ENCODE measurements at regions not wholly inside any gene's neighbourhood (a gene's known extent, or its start where the extent isn't known, plus 50 kb on each side); places are given as distances from the start of the nearest gene placed in this dataset.
"Not testable (repeated sequence)": the region's sequence is repeated elsewhere in the genome, so short reads cannot be mapped to it uniquely, and the experiment has no call there.

- Mint-ChIP-seq H3K36me3 (no peaks in the 10 kb centered on the region), H3K4me3 (no peak overlapping the region), H3K4me1 (no peaks in the 10 kb centered on the region), H3K27me3 (ENCODE audit: low read depth in 2 of 2) (peaks cover 5 to 8% of the 10 kb centered on the region in 2 donors), H3K27ac (no peak overlapping the region), H3K9me3 (peaks cover 2% of the 10 kb centered on the region in 2 donors)
- intact Hi-C loops (cut with micrococcal nuclease): no loop called here
- no CpG with 5 or more reads among the region's 3 CpGs for WGBS (ENCODE audit: insufficient coverage)
- Histone ChIP-seq H3K36me3 (ENCODE audit: control insufficient read depth, insufficient read depth, low read length) (no peaks in the 10 kb centered on the region), H3K4me1 (ENCODE audit: control insufficient read depth, insufficient read depth, low read length) (no peaks in the 10 kb centered on the region), H3K27ac (ENCODE audit: low read length) (no peak overlapping the region), H3K27me3 (ENCODE audit: control insufficient read depth, insufficient read depth, low read length) (no peaks in the 10 kb centered on the region), H3K4me3 (ENCODE audit: low read length) (no peak overlapping the region), H3K9me3 (ENCODE audit: control insufficient read depth, insufficient read depth, low read length) (no peaks in the 10 kb centered on the region)
- TF ChIP-seq CTCF (IDR thresholded peaks at IDR 0.05): no peak
- ATAC-seq (no peak), DNase-seq (no peak)
Observed at GRCh38 chr17:27105636-27106035, 188.3 kb upstream of the WSB1 start.

- no peak overlapping the region for H3K27ac Mint-ChIP-seq
- H3K27me3 ChIP-seq (ENCODE audit: control insufficient read depth, insufficient read depth, low read length): no peaks in the 10 kb centered on the region
- TF ChIP-seq CTCF (IDR thresholded peaks at IDR 0.05): no peak
- WGBS (ENCODE audit: insufficient coverage): 68% methylated on average over 2 of the region's 2 CpGs
- H3K27me3 Mint-ChIP-seq (ENCODE audit: low read depth in 2 of 2): peaks cover 6 to 10% of the 10 kb centered on the region in 2 donors
- ATAC-seq (no peak), DNase-seq (no peak)
- no peaks in the 10 kb centered on the region for H3K4me1 Mint-ChIP-seq
- no peak overlapping the region for H3K4me3 ChIP-seq (ENCODE audit: low read length)
- H3K4me3 Mint-ChIP-seq: no peak overlapping the region
- no peaks in the 10 kb centered on the region for H3K9me3 ChIP-seq (ENCODE audit: control insufficient read depth, insufficient read depth, low read length)
- H3K4me1 ChIP-seq (ENCODE audit: control insufficient read depth, insufficient read depth, low read length): no peaks in the 10 kb centered on the region
- intact Hi-C loops (cut with micrococcal nuclease): no loop called here
- H3K36me3 ChIP-seq (ENCODE audit: control insufficient read depth, insufficient read depth, low read length): no peaks in the 10 kb centered on the region
- H3K9me3 Mint-ChIP-seq: peaks cover 2% of the 10 kb centered on the region in 2 donors
- H3K36me3 Mint-ChIP-seq: no peaks in the 10 kb centered on the region
- no peak overlapping the region for H3K27ac ChIP-seq (ENCODE audit: low read length)
Observed at GRCh38 chr17:27106347-27106981, 187.4 kb upstream of the WSB1 start.

GRCh38 chr17:27106982-27107360, 186.9 kb upstream of the WSB1 start:
- Mint-ChIP-seq H3K4me3 (no peak overlapping the region), H3K4me1 (no peaks in the 10 kb centered on the region), H3K36me3 (no peaks in the 10 kb centered on the region), H3K27me3 (ENCODE audit: low read depth in 2 of 2) (peaks cover 9 to 15% of the 10 kb centered on the region in 2 donors), H3K27ac (no peak overlapping the region), H3K9me3 (peaks cover 2% of the 10 kb centered on the region in 2 donors)
- ATAC-seq: no peak
- intact Hi-C loops (cut with micrococcal nuclease): no loop called here
- Histone ChIP-seq H3K27me3 (ENCODE audit: control insufficient read depth, insufficient read depth, low read length) (no peaks in the 10 kb centered on the region), H3K9me3 (ENCODE audit: control insufficient read depth, insufficient read depth, low read length) (no peaks in the 10 kb centered on the region), H3K27ac (ENCODE audit: low read length) (no peak overlapping the region), H3K4me3 (ENCODE audit: low read length) (no peak overlapping the region), H3K4me1 (ENCODE audit: control insufficient read depth, insufficient read depth, low read length) (no peaks in the 10 kb centered on the region), H3K36me3 (ENCODE audit: control insufficient read depth, insufficient read depth, low read length) (no peaks in the 10 kb centered on the region)
- 64% methylated on average over 1 of the region's 2 CpGs for WGBS (ENCODE audit: insufficient coverage)
- no peak for TF ChIP-seq CTCF (IDR thresholded peaks at IDR 0.05)
- DNase-seq: no peak

GRCh38 chr17:27107386-27108328, 186.3 kb upstream of the WSB1 start:
- ATAC-seq, H3K4me3 Mint-ChIP-seq: not testable (repeated sequence)

More at GRCh38 chr17:27107386-27108328, 186.3 kb upstream of the WSB1 start:
- H3K9me3 ChIP-seq (ENCODE audit: control insufficient read depth, insufficient read depth, low read length); H3K4me1 Mint-ChIP-seq; H3K27ac Mint-ChIP-seq; H3K9me3 Mint-ChIP-seq; H3K36me3 ChIP-seq (ENCODE audit: control insufficient read depth, insufficient read depth, low read length); H3K4me1 ChIP-seq (ENCODE audit: control insufficient read depth, insufficient read depth, low read length); H3K4me3 ChIP-seq (ENCODE audit: low read length); H3K27me3 ChIP-seq (ENCODE audit: control insufficient read depth, insufficient read depth, low read length); H3K27ac ChIP-seq (ENCODE audit: low read length); intact Hi-C loops (cut with micrococcal nuclease); DNase-seq; H3K36me3 Mint-ChIP-seq: not testable (repeated sequence)
- WGBS (ENCODE audit: insufficient coverage): no CpG with 5 or more reads among the region's 2 CpGs
- H3K27me3 Mint-ChIP-seq (ENCODE audit: low read depth in 2 of 2): peaks cover 9 to 15% of the 10 kb centered on the region in 2 donors
